Non-pigmented ciliary epithelial cell (primary cell): ENCODE measurements at regions not wholly inside any gene's neighbourhood (a gene's known extent, or its start where the extent isn't known, plus 50 kb on each side); places are given as distances from the start of the nearest gene placed in this dataset.

Source experiments
- DNase-seq: peaks from one replicate; pipeline ENCODE4 v3.0.0-alpha.2; 2010; ENCODE audit warnings: low read depth

DNA sequence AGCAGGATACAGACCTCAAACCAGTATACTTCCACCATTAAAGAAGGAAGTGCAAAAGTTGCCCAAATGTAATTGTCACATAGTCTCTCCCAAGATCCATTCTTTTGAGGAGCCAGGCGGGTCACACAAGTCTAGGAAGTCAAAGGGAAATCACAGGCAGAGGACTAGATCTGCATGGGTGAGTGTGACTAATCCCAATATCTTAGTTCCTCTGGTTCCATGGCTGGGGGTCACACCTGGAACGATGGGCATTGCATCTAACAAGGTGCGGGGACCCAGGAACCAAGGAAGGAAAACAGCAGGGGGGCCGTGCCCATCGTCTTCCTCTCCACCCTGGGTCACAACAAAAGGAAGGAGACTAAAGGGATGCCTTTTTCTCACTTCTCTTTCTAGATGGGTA lies 1138.8 kb downstream of the XPNPEP1 start:
- DNase-seq: no peak

- peak; percentile 42 for DNase-seq
These were observed 1139.4 kb downstream of the XPNPEP1 start for GRCh38 chr10:108783897-108784296.

- DNase-seq: peak; percentile 30
These were observed 1140.9 kb downstream of the XPNPEP1 start for GRCh38 chr10:108782411-108782810.

GRCh38 chr10:108779501-108779900 lies 1143.8 kb downstream of the XPNPEP1 start:
- no peak for DNase-seq

DNA sequence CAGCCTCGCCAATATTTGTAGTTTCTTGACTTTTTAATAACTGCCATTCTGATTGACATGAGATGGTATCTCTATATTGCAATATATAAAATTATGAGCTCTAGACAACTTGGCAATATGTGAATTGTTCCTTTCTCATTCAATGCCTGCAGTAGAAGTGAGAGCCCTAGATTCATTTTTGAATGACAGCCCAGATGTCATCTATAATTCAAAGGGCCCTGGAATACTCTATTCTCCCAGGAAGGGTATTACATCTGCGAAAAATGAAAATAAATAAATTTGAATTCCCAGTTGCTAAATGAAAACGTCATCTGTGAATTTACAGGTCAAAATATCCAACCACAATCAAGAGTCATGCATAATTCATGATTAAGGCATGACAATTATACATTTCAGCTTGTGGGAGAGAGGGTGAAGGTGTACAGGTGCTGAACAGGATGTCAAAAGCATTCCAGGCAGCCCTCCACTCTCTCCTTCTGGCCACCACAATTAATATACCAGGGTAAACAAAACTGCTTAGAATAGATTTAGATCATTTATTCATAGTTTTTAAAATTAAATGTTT lies 1147.3 kb downstream of the XPNPEP1 start:
- DNase-seq: no peak

GRCh38 chr10:108771106-108771505 lies 1152.2 kb downstream of the XPNPEP1 start:
- DNase-seq: no peak

DNA sequence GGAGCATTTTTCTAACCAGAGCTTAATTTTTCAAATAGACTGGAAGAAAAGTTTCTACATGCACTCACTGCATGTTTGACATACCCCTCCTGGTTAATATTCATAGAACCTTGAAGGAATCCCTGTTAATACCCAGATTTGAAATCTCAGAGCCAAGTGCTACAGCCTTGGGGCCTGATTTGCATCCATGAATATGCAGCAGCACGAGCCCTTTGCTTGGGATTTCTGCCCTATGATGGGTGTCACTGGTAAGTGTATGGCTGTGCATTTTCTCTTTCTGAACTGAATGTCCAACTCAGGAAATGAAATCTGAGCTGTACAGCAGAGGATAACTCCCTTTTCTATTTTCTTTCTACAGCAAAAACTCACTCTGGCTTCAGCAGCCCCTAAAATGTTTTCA lies 1157.5 kb downstream of the XPNPEP1 start:
- no peak for DNase-seq

DNA sequence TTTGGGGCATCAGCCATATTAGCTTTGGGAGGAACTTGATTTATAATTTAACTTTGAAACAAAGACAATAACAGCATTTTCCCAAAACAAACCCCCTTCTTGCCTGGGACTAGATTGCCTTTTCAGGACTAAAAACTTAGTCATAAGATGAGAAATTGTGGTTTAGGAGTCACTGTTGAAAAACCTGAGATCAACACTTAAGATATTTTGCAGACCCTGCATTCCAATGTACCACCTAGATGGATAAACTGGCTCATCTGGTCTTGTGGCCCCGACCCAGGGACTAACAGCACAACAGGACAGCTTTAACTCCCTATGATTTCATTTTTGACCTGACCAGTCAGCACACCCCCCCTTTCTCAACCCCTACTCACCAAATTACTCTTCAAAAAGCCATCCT lies 1165.4 kb downstream of the XPNPEP1 start:
- DNase-seq: no peak

- DNase-seq: no peak
These were observed 1167.7 kb downstream of the XPNPEP1 start for GRCh38 chr10:108755646-108756045.

GRCh38 chr10:108753326-108753725 lies 1170.0 kb downstream of the XPNPEP1 start:
- DNase-seq: no peak

DNA sequence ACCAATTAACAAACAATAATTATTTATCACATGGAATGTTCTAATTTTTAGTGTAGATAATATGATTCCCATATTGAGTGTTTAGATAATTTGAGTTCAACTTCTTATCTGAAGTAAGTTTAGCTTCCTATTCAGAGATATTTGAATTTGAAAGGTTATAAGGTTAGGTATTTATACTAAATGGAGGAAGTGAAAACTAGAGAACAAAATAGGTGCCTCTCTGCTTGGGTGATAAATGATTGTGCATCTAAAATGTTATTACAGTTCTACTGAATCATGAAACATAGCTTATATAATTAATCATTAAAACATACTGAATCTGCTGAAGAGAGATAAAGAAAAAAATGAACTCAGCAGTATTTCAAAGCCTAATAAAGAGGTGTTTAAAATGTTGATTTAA lies 1174.3 kb downstream of the XPNPEP1 start:
- no peak for DNase-seq

DNA sequence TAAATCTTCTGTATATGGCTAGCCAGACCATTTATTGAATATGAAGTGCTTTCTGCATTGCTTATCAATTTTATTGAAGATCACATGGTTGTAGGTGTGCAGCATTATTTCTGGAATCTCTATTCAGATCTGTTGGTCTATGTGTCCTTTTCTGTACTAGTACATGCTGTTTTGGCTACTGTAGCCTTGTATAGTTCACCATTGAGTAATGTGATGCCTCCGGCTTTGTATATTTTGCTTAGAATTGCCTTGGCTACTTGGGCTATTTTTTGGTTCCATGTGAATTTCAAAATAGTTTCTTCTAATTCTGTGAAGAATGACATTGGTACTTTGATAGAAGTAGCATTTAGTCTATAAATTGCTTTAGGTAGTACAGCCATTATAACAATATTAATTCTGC lies 1187.2 kb downstream of the XPNPEP1 start:
- DNase-seq: no peak

GRCh38 chr10:108735380-108735779 lies 1187.9 kb downstream of the XPNPEP1 start:
- peak; percentile 77 for DNase-seq

DNA sequence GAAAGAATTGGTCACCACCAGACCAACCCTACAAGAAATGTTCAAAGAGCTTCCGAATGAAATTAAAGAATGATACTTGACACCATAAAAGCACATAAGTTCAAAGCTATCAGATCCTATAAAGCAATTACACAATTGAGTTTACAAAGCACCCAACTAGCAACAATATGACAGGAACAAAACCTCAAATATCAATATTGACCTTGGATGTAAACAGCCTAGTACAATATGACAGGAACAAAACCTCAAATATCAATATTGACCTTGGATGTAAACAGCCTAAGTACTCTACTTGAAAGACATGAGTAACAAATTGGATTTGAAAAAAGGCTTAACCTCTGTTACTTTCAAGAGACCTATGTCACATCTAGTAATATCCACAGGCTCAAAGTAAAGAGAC lies 1201.4 kb downstream of the XPNPEP1 start:
- DNase-seq: no peak

- DNase-seq: no peak
These were observed 1207.0 kb downstream of the XPNPEP1 start for GRCh38 chr10:108716352-108716751.

DNA sequence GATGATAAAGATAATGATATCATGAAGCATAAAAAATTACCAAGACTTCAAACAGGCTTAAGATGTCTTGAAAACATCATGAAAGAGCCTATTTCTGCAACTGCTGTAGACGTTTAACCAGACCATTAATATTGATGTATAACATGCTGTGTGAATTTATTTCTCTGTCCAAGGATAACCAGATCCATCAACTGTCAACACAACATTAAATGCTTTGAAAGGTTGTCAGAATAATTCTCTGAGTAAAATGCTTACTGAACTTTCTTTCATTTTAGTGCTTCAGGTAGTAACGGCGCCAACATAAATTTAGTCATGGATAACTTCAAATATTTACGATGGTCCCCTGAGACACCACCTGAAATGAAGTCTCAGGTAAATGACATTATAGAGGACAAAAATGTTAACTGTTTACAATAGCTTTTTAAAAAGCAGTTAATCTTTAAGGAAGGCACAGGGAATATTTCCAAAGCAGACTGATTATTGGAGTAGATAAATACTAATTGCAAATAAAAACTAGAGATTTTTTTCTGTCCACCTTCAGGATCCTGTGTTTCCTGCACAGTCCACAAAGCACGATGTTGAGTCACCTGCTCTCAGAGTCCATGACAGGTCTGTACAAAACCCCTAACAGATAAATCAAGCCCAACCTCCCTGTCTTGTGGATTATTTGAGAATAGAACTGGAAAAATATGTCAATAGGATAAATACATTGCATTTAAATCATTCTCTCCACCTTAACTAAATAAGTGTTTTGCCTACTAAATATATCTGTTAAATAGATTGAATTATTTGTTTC lies 1213.2 kb downstream of the XPNPEP1 start:
- no peak for DNase-seq

DNA sequence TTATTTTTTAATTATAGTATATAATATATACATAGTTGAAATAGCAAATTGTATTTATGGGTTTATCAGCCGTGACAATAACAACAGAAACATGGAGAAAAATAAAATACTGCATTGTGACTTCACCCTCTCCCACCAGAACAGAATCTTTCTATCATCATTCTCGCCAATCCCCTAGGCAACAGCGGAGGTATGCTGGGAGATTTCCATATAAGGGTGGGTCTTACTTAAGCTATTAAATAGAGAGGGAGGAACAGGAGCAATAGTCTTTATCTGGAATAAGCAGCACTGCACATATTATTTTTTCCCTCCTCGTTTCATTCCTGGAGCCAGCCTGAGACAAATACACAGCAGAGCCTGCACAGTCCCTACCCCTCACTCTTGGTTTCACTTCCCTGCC lies 1214.9 kb downstream of the XPNPEP1 start:
- no peak for DNase-seq

DNA sequence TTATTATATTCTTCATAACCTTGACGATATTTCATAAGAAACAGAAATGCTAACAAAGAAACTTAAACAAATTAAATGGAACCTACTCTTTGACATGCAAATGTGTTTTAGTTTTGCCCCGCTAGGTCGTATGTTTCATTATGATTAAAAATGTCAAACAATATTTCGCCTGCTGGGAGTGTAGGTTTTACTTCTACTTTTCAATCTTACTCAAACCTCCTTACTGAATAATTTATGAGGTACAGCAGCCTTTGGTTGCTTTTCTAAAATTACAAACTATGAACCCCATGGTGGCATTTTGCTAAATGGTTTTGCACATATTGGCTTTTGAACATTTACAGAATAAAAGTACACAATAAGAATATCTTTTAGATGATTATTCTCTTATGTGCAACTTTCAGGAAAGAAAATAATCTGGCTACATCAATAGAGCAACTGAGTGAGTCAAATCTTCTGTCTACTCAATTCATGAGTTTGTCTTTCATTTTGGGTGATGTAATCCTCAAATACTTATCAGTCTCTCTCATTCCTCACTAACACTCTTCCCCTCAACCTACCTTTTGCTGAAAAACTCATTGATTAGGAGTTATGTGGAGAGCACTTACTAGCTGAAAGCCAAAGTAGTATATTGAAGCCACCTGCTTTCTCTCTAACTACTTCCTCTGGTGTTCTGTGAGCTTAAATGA lies 1226.4 kb downstream of the XPNPEP1 start:
- DNase-seq: no peak

DNA sequence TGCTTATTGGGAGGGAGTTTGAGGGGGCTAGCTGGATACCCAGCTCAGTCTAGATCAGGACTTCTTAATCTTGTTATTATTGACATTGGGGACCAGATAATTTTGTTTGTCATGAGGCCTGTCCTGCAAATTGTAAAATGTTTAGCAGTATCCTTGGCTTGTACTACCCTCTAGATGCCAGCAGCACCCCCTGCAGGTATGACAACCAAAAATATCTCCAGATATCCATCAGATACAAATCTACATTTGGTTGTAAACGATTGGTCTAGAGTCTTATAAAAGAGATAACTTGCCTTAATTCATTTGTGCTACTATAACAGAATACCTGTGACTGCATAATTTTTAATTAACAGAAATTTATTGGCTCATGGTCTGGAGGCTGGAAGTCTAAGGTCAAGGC lies 1232.2 kb downstream of the XPNPEP1 start:
- no peak for DNase-seq

GRCh38 chr10:108690530-108690929 lies 1232.8 kb downstream of the XPNPEP1 start:
- DNase-seq: no peak

DNA sequence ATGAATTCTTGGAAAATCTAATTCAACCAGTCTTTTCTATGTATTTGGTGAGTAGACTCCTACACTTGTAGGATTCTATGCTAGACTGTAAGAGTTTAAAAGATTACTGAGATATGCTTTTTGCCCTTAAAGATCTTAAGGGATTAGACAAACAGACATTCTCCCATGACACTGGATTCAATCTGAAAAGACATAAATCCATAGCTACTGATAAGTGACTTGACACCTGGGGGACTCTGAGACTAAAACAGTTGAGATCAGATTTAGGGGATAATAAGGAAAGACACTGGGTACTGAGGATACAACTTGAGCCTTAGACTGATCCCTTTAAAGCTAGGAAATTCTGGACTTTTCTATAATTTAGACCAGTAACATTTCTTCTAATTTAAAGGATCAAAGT lies 1233.4 kb downstream of the XPNPEP1 start:
- no peak for DNase-seq

- no peak for DNase-seq
These were observed 1235.0 kb downstream of the XPNPEP1 start for GRCh38 chr10:108688314-108688713.

- no peak for DNase-seq
These were observed 1237.3 kb downstream of the XPNPEP1 start for GRCh38 chr10:108685863-108686531.
